WERI-Rb-1 (cell line): ENCODE measurements at regions not wholly inside any gene's neighbourhood (a gene's known extent, or its start where the extent isn't known, plus 50 kb on each side); places are given as distances from the start of the nearest gene placed in this dataset.
"Not testable (repeated sequence)": the region's sequence is repeated elsewhere in the genome, so short reads cannot be mapped to it uniquely, and the experiment has no call there.

Experiments
- DNase-seq: peaks from one replicate; pipeline ENCODE4 v3.0.0-alpha.2; 2020
- H3K27ac ChIP-seq: fragments of 250-450 bp; sonication (Bioruptor Pico); 2 replicates; pipeline ENCODE4 v1.5.1; 2020; ENCODE audit warnings: mild to moderate bottlenecking, moderate library complexity
- H3K27me3 ChIP-seq: fragments of 250-450 bp; sonication (Bioruptor Pico); 2 replicates; pipeline ENCODE4 v1.5.1; 2021; ENCODE audit warnings: mild to moderate bottlenecking, low read depth, moderate library complexity; ENCODE audit not compliant: insufficient read depth, severe bottlenecking
- H3K36me3 ChIP-seq: fragments of 250-450 bp; sonication (Bioruptor Pico); 2 replicates; pipeline ENCODE4 v1.5.1; 2020; ENCODE audit warnings: mild to moderate bottlenecking, moderate library complexity
- H3K4me3 ChIP-seq: 2 replicates; pipeline ENCODE4 v1.5.1; 2011; ENCODE audit warnings: low read depth, mild to moderate bottlenecking, control low read depth, low read length
- H3K9me3 ChIP-seq: fragments of 250-450 bp; sonication (Bioruptor Pico); 2 replicates; pipeline ENCODE4 v1.5.1; 2021; ENCODE audit warnings: mild to moderate bottlenecking, moderate library complexity; ENCODE audit not compliant: severe bottlenecking
- TF ChIP-seq, protein P1 (sequence below): IDR thresholded peaks from 2 replicates; pipeline ENCODE4 v1.5.1; 2011; ENCODE audit warnings: low read depth, mild to moderate bottlenecking, control low read depth, inconsistent platforms, low read length

DNA sequence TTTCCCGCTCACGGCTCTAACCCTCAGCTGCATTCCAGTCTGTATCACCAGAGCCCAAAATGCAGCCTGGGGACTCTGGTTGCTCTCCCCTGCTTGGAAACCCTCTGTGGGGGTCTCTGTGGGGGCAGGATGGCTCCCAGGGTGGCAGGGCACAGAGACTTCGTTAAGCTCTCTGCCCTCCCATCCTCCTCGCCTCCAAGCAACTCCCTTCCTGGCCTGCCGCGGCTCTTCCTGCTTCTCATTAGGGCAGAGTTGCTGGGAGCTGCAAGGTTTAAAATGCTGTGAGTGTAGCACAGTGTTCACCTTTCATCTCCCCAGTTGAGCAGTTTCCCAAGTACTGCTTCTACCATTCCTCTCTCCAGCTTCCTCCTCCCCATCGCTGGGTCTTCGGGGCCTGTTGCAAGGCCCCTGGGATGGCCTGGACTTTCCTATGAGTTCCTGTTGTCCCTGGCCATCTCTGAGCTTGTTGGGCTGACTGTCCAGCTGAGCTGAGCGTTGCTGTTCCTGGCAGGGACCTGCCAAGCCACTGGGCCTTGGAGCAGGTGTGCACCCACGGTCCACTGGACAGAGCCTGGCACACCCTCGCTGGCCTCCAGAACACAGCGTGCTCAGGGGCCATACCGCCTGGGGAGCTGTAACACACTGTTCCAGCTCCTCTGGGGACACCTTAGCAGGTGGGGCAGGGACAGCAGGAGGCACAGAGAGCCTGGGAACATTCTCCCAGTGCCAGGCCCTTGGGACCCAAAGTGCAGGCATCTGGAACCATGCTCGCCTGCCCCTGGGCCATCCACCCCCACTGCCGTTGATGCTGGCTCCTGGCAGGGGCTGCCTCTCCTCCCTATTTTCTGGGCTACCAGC is 188.4 kb downstream of the C9orf50 start:
- no peak overlapping the region for H3K4me3 ChIP-seq
- TF ChIP-seq, protein P1, sequence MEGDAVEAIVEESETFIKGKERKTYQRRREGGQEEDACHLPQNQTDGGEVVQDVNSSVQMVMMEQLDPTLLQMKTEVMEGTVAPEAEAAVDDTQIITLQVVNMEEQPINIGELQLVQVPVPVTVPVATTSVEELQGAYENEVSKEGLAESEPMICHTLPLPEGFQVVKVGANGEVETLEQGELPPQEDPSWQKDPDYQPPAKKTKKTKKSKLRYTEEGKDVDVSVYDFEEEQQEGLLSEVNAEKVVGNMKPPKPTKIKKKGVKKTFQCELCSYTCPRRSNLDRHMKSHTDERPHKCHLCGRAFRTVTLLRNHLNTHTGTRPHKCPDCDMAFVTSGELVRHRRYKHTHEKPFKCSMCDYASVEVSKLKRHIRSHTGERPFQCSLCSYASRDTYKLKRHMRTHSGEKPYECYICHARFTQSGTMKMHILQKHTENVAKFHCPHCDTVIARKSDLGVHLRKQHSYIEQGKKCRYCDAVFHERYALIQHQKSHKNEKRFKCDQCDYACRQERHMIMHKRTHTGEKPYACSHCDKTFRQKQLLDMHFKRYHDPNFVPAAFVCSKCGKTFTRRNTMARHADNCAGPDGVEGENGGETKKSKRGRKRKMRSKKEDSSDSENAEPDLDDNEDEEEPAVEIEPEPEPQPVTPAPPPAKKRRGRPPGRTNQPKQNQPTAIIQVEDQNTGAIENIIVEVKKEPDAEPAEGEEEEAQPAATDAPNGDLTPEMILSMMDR = no peak
- H3K36me3 ChIP-seq = no peaks in the 10 kb centered on the region
- no peaks in the 10 kb centered on the region for H3K27me3 ChIP-seq
- H3K27ac ChIP-seq = no peak overlapping the region
- DNase-seq = no peak
- H3K9me3 ChIP-seq = no peaks in the 10 kb centered on the region

DNA sequence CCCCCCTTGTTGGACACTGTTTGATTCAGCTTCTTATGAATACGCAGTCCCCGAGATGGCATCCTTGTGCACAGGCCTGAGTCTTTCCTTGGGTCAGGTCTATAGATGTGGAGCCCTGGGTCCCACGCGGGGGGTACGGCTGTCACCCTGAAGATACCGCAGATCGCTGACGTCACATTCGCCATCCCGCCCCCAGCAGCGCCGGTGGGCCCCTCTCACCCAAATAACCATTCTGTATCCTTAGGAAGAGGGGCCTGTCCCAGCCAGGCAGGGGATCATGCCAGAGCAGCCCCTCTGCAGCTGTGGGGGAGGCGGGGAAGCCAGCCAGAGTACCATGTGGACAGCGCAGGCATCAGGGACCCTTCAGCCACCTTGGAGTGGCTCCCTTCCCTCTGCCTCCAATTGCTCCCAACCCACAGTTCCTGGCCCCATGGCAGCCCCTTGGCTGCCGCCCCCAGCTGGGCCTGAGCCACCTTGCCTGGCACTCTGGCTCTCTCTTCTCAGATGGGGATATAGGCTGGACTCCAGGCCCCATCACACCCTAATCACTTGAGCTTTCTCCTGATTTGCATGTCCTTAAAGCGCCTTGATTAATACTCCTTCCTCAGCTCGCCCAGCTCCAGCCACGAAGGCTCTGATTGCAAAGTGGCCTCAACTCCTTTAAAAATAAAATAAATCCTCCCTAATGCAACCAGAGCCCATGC is 189.8 kb downstream of the C9orf50 start:
- H3K36me3 ChIP-seq = no peaks in the 10 kb centered on the region
- TF ChIP-seq, protein P1 = no peak
- H3K27me3 ChIP-seq = no peaks in the 10 kb centered on the region
- DNase-seq = no peak
- no peak overlapping the region for H3K4me3 ChIP-seq
- H3K9me3 ChIP-seq = peaks cover 2% of the 10 kb centered on the region
- no peak overlapping the region for H3K27ac ChIP-seq

DNA sequence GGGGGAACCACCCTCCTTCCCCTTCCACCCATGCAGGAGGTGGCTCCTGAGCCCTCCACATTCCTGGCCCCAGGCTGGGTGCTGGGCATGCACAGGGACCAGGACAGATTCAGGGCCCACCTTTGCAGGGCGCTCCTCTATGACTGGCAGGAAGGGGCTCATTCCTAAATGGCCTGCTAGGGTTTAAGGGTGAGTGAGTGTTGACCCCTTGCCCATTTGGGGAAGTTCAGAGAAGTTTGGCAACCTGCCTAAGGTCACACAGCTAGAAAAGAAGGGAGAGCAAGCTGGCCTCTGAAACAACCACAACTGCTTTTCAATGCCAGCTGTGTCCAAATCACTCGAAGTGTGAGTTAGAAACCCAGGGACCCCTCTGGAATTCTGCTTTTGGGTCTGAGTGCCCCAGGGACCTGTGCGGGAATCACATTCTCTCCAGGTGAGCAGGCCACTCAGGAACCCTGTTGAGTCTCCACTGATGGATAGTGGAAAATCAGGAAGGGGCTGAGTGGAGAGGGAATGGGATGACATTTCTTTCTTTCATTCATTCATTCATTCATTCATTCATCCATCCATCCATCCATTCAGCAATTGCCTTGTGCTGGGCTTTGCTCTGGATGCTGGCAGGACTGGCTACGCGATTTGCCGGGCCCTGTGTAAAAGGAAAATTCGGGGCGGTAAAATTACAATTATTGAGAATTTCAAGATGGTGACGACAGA is 191.9 kb downstream of the C9orf50 start:
- Histone ChIP-seq H3K9me3 (peaks cover 2% of the 10 kb centered on the region), H3K27ac (peak overlapping the region; percentile 86), H3K36me3 (no peaks in the 10 kb centered on the region), H3K27me3 (no peaks in the 10 kb centered on the region), H3K4me3 (no peak overlapping the region)
- DNase-seq = no peak
- TF ChIP-seq, protein P1 = no peak

DNA sequence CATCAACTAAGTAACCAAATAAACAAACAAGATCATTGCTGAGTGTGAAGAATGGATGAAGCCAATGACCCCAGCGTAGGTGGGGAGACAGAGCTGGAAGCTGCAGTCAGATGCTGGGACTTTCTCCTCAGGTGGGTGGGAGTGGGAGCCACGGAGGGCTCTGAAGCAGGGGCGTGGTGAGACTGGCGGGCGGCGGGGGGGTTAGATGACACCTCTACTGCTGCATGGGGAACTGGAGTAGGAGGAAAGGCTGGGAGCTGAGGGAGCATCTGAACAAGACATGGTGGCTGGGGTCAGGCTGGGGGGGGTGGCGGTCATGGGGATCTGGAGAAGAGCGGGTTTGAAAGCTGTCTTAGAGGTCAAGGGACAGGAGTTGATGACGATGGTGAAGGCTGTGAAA is 193.8 kb downstream of the C9orf50 start:
- no peak overlapping the region; the same call in 1 of the 2 replicates for H3K27ac ChIP-seq
- H3K36me3 ChIP-seq = no peaks in the 10 kb centered on the region
- H3K9me3 ChIP-seq = peaks cover 2% of the 10 kb centered on the region
- no peaks in the 10 kb centered on the region for H3K27me3 ChIP-seq
- no peak overlapping the region for H3K4me3 ChIP-seq
- no peak for DNase-seq
- TF ChIP-seq, protein P1 = no peak

DNA sequence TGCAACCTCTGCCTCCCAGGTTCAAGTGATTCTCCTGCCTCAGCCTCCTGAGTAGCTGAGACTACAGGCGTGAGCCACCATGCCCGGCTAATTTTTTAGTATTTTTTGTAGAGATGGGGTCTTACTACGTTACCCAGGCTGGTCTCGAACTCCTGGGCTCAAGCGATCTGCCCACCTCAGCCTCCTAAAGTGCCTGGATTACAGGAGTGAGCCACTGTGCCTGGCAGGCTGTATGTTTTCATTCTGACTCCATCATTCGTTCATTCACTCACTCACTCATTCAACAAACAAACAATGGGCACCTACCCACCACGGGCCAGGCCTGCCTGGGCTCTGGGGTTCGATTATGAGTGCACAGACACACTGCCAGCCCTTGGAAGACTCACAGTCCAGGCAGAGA is 197.1 kb downstream of the C9orf50 start:
- H3K9me3 ChIP-seq, H3K36me3 ChIP-seq, H3K27me3 ChIP-seq, H3K4me3 ChIP-seq, DNase-seq: not testable (repeated sequence)
- H3K27ac ChIP-seq = peak overlapping the region; percentile 31

DNA sequence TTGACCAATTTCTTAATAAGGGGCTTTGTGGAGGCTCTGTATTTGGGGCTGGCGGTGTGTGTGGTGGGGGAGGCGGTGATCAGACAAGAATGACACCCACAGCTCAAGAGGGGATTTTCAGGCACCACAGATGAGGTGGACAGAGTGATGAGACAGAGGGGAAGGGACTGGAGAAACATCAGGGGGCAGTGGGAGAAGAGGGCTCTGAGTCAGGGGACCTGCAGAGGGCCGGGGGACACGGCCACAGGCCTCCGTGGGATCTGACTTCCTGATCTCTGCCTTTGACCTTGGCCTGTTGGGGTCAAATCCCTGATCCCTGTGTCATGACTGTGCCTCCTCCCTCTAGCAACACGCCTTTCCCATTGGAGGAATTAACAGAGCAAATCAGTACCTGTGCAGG is 197.7 kb downstream of the C9orf50 start:
- H3K27ac ChIP-seq = peak overlapping the region; percentile 31

More for the DNA sequence above, 197.7 kb downstream of the C9orf50 start:
- H3K9me3 ChIP-seq = peaks cover 2% of the 10 kb centered on the region
- TF ChIP-seq, protein P1 = no peak
- H3K4me3 ChIP-seq = no peak overlapping the region
- no peaks in the 10 kb centered on the region for H3K27me3 ChIP-seq
- no peaks in the 10 kb centered on the region for H3K36me3 ChIP-seq
- no peak for DNase-seq
